ENCODE measurements at regions not wholly inside any gene's neighbourhood (a gene's known extent, or its start where the extent isn't known, plus 50 kb on each side); places are given as distances from the start of the nearest gene placed in this dataset.
"Not testable (repeated sequence)": the region's sequence is repeated elsewhere in the genome, so short reads cannot be mapped to it uniquely, and the experiment has no call there.

DNA sequence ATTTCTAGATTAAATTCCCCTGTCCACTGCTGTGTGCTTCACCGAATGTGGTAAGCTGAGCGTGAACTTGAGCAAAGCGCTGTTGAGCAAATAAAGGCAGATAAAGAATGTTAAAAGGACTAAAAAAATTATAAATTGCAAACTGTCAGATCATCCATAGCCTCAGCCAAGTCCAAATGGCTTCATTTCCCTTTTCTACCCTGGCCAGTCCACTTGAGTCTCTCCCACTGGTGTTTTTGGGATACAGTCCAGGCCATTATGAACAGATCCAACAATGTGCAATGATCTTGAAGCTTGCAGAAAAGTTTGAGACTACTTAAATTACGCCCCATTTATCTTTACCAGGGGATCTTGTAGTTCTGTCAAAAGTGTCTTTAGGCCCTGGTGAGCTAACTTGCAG, 254.6 kb upstream of the PIK3C3 start:
- no peak for DNase-seq

DNA sequence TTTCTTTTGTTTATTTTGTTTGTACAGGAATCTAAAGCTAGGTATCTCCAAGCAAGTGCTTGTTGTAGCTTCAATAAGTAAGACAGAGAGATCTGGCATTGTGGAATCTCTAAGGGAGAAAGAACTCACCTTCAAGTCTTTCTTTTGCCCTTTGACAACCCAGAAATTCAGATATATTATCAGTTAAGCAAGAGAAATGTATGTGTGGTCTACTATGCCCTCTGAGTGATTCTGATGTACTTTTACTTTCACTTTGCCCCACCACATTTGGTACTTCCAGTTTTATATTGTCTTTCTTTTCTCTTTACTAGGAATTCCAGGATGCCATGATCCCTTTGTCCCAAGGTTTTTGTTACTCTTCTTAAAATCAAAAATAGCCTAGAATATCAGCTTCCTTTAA, 259.6 kb upstream of the PIK3C3 start:
- DNase-seq: no peak

DNA sequence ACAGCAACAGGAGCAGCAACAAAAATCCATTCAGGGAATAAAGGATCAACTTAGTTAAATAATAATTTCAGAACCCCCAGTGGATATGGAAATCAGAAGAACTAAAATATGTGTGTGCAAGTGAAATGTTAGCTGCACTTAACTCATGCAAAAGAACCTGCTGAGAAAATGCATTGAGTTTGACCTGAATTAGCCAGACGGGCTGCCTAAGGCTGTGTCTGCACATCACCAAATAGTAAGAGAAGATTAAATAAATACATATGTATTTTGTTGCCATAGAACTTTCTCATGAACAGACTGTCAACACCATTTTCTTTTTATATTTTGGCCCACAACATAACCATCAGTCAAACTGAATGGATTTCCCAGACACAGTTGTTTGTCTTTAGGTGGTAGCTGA, 262.0 kb upstream of the PIK3C3 start:
- no peak for DNase-seq

DNA sequence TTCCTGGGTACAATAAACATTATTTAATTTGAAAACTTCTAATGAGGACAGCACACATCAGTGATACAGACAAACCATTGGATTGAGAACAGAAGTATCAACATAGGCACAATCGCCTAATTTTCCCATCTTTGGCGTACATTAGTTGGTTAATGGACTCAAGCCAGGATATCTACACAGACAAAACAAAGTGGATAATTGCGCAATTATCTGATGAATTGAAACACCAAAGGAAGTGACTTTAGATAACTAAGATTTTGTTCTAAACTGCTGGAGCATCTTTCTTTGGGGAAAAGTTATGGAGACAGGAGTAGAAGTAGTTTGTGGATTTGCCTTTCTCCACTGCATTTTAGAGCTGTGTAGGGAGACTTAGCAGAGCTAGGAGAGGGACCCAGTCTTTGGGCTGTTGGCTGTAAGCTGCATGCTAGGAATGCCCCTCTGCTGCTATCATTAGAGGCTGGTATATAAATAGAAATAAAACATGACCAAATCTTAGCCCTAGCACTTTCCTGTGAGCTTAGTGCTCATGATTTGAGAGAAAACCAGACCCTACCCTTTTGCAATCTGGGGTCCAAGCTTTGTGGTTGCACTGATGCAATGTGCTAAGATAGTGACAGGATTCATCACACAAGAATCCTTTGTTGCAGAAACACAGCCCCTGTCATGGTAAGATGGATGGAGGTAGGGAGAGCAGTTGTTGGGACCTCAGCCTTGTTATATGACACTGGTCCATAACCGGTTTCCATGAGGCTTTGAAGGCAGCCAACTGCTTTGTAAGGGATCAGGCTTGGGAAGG, 264.5 kb upstream of the PIK3C3 start:
- no peak for DNase-seq

DNA sequence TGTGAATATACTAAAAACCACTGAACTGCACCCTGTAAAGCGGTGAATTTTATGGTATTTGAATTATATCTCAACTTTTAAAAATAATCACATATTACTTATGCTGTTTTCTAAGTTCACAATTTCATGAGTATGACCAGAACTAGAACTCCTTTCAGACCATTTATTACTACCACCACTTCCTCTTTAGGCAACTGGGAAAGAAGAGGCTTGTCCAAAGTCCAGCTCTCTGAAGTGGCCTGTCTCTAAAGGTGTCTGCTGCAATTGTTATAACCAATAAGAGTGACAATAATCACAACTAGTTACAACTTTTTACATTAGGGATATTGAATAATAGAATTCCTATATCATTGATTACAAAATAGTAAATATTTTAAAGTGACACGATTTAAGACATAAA, 267.9 kb upstream of the PIK3C3 start:
- no peak for DNase-seq

DNA sequence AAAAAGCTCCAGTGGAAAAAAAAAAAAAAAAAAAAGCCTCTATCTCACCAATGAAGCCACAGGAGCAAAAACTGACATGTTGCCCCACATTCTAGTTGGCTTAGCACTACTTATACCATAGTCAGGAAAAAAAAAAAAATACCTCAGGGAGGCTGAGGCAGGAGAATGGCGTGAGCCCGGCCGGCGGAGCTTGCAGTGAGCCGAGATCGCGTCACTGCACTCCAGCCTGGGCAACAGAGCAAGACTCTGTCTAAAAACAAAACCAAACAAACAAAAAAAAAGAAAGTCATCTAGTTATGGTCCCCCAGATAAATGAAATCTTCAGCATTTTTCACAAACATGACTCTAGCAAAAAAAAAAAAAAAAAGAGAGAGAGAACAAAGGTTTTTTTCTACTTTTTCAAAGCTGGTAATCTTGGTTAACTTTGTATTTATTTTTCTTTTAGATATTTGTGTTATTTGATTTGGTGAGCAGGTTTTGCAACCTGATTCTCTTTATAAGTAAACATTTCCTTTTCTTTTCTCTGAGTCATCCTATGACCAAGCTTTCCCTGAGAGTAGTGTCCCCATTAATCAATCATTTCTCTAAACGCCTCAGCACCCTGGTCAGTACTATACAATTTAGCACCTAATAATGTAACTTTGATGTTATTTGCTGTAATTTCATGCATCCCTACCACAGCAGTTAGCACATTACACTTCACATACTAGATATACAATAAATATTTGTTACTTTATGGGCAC, 273.7 kb upstream of the PIK3C3 start:
- no peak for DNase-seq

DNA sequence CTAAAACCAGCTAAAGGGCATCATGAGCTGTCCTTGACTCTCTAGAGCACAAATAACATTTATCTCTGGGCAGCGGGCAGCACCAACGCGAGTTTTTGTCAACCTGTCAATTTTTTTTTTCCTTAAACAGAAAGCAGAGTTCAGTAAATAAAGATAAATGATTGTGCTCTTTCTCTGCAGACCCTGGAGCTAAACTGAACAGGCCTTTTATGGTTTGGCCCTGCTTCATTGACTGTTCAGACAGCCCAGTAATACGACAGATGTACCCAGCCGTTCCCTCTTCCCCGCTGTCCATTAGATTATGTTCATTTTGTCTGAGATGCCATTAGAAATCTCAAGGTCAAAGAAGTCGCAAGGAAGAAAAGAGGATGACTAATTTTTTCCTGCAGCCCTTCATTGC, 280.5 kb upstream of the PIK3C3 start:
- DNase-seq: no peak

DNA sequence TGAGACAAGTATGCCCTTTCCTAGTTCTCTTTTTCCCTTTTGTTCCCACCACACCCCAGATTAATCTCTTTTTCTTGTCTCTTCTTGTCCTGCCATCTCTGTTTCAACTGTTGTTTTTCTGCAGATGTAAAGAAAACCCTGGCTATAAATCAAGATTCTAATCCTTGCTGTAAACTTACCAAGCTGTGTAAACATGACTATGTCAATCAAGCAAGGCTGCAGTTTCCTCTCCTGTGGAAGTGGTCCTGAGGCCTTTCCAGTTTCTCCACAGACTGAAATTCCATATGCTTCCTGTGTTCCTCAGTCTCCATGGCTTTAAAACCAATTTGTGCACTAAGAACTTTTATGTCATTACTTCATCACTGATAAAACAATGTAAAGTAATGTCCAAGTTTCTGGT, 288.8 kb upstream of the PIK3C3 start:
- DNase-seq: no peak

DNA sequence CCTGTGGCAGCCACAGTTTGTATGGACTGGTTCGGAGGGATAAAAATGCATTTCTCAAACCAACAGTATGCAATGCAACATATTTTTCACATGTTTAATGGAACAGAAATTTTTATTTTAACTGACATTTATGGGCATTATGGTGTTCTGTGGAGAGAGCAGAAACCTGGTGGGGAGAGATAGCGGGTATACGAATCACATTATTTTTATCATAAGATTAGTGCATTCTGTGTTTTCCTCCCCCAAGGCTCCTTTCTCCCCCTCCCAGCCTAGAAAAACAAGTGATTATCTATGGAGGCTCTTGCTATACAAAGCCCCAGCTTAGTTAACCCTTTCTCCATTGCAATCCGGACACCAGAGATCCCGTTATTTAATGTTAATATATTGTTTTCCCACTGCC, 289.8 kb upstream of the PIK3C3 start:
- no peak for DNase-seq

DNA sequence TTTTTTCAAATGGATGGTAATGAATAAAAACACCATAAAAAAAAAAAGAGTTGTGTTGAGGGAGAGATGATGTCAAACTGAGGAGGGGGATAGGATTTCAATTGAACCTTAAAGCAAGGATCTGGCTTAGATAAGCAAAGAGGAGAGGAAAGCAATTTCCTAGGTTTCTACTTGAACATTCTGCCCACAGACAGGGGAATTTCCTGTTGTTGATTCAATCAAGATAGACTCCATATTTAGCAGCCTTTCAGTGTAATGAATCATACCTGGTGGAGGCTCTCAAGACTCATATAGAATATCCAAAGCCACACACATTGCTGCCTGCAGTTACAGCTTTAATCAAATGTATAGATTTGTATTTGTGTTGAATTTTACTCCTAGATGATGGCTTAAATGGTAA, 294.4 kb upstream of the PIK3C3 start:
- DNase-seq: no peak

DNA sequence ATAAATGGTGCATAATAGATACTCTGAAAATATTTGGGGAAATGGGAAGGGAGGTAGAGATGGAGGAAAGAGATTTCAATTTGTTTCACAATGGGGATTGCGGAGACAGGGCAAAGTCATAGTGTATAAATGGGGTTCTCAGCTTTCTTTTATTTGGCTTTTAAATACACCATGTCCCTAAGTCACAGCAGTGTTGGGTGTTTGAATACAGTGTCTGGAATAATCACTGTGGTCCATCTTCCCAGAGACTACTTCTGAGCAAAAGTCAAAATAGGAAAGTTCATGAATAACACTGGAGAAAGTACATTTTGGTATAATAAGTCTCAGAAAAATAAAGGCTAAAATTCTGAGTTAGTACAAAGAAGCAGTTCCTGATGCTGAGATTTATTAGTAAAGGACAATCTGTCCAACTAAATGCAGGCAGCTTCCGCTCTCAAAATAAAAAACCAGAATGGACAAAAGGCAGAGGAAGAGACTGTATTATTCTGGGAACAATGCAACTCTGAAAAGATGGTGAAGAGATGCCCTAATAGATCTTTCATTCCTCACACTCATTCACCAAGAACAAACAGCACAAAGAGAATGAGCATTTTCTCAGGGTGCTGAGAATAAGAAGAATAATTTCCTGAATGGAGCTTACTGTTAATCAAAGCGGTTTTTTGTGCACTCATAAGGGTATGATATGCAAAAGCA, 295.4 kb upstream of the PIK3C3 start:
- no peak for DNase-seq

DNA sequence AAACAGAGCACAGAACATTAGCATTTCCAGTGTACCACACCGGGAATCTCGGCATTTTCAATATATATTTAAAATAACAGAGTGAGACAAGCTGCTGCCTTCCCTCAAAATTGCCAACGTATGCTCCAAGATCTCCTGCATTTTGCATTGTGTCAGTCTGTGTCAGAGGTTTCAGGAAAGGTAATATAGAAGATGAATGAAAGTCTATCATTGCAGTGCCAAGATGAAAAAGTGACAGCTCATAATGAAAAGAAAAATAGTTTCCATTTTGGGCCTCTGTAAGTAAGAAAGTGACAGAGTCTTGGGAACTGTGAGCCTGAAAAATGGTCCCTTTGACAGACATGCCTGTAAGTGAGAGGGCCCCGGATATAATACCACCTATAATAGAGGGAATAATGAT, 297.8 kb upstream of the PIK3C3 start:
- no peak for DNase-seq

DNA sequence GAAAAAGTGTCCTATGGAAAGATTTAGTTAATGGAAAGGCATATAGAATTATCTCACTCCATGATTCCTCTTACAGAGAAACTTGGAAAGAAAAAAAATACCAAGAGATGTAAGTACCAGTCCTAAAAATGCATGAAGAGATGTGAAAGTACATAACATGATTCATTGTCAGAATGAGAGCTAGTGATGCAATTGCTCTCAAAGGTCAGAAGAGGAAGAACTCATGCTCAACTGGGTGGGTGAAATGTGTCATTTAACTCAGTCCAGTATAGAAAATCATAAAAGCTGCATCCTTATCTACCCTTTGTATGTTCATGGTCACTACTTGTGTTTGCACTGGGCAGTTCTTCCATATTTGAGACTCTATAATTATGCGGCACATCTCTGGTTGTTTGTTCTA, 300.0 kb upstream of the PIK3C3 start:
- DNase-seq: no peak

DNA sequence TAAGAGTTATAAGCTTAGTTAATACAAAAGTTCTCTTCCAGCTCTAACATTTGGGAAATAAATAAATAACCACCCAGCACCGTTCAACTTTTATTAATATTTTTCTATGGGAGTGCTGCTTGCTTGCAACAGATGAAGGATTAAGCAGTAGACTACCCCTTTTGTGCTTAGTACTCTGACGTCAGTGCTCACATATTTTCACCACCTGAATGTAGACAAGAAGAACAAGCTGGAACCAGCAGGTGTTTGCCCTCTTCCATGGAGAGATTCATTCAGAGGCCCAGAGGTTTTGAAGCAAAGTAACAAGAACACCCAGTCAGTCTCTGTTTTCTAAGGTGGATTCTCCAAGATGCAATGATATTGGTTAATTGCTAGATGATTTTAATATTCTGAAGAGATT, 307.1 kb upstream of the PIK3C3 start:
- DNase-seq: no peak

DNA sequence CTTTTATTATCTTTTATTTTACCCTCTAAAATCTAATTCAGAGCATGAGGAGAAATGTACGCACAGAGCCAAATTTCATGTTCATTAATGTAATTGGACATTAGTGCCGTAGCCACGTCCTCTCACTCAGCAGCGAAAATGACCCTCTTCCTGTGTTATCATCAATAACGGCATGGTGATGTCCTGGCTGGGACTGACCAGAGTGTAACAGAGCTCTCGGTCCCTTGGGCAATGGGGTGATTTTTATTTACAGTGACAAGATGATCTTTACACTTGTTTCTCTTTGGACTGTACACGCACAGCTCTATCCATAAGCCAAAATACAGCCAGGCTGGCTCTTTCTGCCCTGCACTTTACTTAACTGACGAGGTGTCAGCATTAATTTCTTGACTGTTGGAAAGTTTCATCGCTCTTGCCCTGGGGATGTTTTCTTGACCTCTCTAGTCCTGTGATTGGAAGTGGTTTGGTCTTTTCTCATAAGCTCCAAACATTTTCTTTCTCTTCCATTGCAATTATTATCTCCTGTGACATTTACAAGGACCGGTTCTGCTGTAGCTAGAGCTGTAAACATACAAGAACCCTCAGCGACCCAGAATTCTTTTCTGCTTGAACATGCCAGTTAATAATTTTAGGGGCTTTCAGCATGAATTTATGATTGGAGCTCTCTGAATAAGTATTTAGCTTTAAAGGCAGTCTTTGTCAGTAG, 308.0 kb upstream of the PIK3C3 start:
- no peak for DNase-seq

DNA sequence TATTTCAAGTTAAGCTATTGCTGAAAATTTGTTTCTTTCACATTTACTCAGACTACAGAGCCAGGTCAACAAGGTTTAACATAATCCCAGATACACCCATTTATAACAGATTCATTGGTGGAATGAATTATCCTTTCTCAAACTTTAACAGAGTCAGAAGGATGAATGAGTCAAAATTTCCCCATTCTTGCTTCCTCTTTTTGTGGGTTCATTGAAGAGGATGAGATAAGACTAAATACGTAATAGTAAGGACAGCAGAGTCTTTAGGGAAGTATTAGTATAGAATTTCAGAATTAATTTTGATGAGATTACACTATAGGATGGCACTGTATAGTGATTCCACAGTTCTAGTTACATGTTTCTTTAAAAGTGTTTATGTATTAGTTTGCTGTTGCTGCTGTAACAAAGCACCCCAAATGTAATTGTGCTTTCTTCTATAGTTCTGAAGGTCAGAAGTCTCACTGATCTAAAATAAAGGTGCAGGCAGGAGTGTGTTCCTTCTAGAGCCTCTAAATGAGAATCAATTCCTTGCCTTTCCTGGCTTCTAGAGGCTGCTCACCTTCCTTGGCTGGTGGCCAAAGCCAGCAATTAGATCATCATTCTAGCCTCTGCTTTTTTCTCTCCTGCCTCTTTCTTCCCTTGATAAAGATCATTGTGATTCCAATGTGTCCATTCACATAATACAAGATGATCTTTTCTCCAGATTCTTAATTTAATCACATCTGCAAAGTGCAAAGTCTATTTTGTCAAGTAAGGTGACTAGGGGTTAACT, 309.3 kb upstream of the PIK3C3 start:
- no peak for DNase-seq

DNA sequence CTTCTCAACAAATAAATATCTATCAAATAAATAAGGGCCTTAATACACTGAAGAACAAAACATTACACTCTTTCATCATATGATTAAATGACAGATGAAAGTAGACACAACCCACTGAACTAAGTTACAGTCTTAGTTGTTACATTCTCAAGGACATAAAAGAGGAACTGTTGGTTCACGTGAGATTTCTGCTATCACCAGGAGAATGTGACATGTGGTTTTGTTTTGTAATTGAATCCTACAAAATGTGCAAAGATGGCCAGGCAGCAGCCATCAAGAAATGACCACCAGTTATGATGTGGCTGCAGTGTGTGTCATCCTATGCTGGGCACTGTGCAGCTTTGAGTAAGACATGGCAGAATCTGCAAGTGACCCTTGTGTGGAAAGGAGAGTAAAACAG, 310.6 kb upstream of the PIK3C3 start:
- DNase-seq: no peak

DNA sequence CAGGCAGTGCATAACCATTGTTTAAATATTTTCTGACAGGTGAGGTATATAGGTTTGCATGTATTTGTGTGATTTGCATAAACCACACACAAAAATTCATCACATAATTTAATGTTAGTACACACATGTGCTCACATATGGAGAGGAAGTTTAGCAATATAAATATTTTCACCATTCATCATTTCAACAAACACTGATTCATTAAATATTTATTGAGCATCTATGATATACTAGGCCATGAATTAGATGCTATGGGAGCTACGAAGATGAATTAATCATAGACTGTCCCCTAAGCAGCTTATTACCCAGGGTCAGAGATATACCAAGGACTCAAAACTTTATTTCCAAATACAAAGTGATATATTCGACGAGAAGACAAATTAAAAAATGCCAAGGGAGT, 311.6 kb upstream of the PIK3C3 start:
- no peak for DNase-seq

DNA sequence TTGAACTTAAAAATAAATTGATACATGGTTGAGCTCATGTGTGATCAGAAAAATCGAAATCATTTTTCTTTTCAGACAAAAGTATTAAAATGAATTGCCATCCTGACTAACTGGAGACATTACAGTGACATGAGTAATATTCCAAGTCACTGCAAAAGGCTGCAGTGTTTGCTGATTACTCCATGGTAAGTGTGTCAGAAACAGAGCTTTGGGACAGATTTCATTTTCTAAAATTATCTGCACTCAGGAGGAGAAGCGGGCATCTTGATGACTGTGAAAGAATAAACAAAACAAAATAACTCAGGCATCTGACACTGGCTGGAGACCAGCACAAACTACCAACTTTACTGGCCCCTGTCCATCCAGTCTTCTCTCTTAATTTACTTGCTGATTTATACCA, 312.3 kb upstream of the PIK3C3 start:
- DNase-seq: no peak

DNA sequence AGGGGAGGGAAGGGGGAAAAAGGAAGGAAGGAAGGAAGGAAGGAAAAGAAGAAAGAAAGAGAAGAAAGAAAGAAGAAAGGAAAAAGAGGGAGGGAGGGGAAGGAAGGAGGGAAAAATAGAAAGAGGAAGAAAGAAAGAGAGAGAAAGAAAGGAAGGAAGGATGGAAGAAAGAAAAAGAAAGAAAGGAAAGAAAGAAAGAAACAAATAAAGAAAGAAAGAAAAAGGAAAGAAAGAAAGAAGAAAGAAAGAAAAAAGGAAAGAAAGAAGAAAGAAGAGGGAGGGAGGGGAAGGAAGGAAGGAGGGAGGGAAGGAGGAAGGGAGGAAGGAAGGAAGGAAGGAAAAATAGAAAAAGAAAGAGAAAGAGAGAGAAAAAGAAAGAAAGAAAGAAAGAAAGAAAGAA, 315.8 kb upstream of the PIK3C3 start:
- DNase-seq: no peak

DNA sequence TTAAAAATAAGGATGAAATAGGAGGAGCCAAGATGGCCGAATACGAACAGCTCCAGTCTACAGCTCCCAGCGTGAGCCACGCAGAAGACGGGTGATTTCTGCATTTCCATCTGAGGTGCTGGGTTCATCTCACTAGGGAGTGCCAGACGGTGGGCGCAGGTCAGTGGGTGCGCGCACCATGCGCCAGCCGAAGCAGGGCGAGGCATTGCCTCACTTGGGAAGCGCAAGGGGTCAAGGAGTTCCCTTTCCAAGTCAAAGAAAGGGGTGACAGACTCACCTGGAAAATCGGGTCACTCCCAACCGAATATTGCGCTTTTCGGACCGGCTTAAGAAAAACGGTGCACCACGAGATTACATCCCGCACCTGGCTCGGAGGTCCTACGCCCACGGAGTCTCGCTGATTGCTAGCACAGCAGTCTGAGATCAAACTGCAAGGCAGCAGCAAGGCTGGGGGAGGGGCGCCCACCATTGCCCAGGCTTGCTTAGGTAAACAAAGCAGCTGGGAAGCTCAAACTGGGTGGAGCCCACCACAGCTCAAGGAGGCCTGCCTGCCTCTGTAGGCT, 323.2 kb upstream of the PIK3C3 start:
- not testable (repeated sequence) for DNase-seq
